Nephron progenitor cell (in vitro differentiated cells): ENCODE measurements at regions not wholly inside any gene's neighbourhood (a gene's known extent, or its start where the extent isn't known, plus 50 kb on each side); places are given as distances from the start of the nearest gene placed in this dataset.
A peak's percentile ranks its signal among the peaks of the same experiment; 100 is the strongest.

Source experiments
- DNase-seq: peaks from one replicate; pipeline ENCODE4 v3.0.0; 2021
- H3K27ac Mint-ChIP-seq: 2 replicates; pipeline ENCODE4 v1.8.0; 2021; ENCODE audit warnings: mild to moderate bottlenecking, moderate library complexity, mixed read lengths
- H3K27me3 Mint-ChIP-seq: 2 replicates; pipeline ENCODE4 v1.8.0; 2021; ENCODE audit warnings: mild to moderate bottlenecking, low read depth, mixed read lengths; ENCODE audit not compliant: poor library complexity
- H3K36me3 Mint-ChIP-seq: 2 replicates; pipeline ENCODE4 v1.8.0; 2021; ENCODE audit warnings: low read depth, mixed read lengths
- H3K4me1 Mint-ChIP-seq: 2 replicates; pipeline ENCODE4 v1.8.0; 2021; ENCODE audit warnings: mixed read lengths
- H3K4me3 Mint-ChIP-seq: 2 replicates; pipeline ENCODE4 v1.8.0; 2021; ENCODE audit warnings: mild to moderate bottlenecking, moderate library complexity, mixed read lengths
- H3K9me3 Mint-ChIP-seq: 2 replicates; pipeline ENCODE4 v1.8.0; 2021; ENCODE audit warnings: mild to moderate bottlenecking, moderate library complexity, mixed read lengths
- CTCF ChIP-seq: fragments of 200-600 bp; sonication (generic); IDR thresholded peaks from 2 replicates; pipeline ENCODE4 v1.5.0; 2021; ENCODE audit warnings: antibody characterized with exemption

- peaks cover 6% of the 10 kb centered on the region for H3K27me3 Mint-ChIP-seq
- no peak for TF ChIP-seq CTCF
- DNase-seq = no peak
- H3K27ac Mint-ChIP-seq = no peak overlapping the region
- H3K9me3 Mint-ChIP-seq = peaks cover 28% of the 10 kb centered on the region
- peaks cover 4% of the 10 kb centered on the region for H3K36me3 Mint-ChIP-seq
- peaks cover 14% of the 10 kb centered on the region for H3K4me1 Mint-ChIP-seq
- H3K4me3 Mint-ChIP-seq = no peak overlapping the region
Observed at GRCh38 chr2:147520817-147521216, 324.0 kb upstream of the ACVR2A start.

GRCh38 chr2:147519178-147519577, 325.7 kb upstream of the ACVR2A start:
- Mint-ChIP-seq H3K9me3 (peaks cover 25% of the 10 kb centered on the region), H3K27ac (no peak overlapping the region), H3K27me3 (peaks cover 6% of the 10 kb centered on the region), H3K4me1 (peaks cover 20% of the 10 kb centered on the region), H3K4me3 (no peak overlapping the region), H3K36me3 (peaks cover 4% of the 10 kb centered on the region)
- DNase-seq = no peak
- no peak for TF ChIP-seq CTCF

GRCh38 chr2:147515213-147515612, 329.6 kb upstream of the ACVR2A start:
- Mint-ChIP-seq H3K4me1 (peaks cover 41% of the 10 kb centered on the region), H3K27me3 (peaks cover 3% of the 10 kb centered on the region), H3K9me3 (peaks cover 19% of the 10 kb centered on the region), H3K27ac (no peak overlapping the region), H3K4me3 (no peak overlapping the region), H3K36me3 (no peaks in the 10 kb centered on the region)
- no peak for DNase-seq
- no peak for TF ChIP-seq CTCF

- no peak overlapping the region for H3K4me3 Mint-ChIP-seq
- peaks cover 15% of the 10 kb centered on the region for H3K9me3 Mint-ChIP-seq
- no peaks in the 10 kb centered on the region for H3K36me3 Mint-ChIP-seq
- no peak for DNase-seq
- no peak for TF ChIP-seq CTCF
- H3K27me3 Mint-ChIP-seq = peaks cover 1% of the 10 kb centered on the region
- H3K27ac Mint-ChIP-seq = peak overlapping the region; percentile 52
- peaks cover 33% of the 10 kb centered on the region for H3K4me1 Mint-ChIP-seq
Observed at GRCh38 chr2:147512206-147512605, 332.6 kb upstream of the ACVR2A start.

- no peak for TF ChIP-seq CTCF
- DNase-seq = peak; percentile 20
- no peaks in the 10 kb centered on the region for H3K27me3 Mint-ChIP-seq
- H3K4me3 Mint-ChIP-seq = peak overlapping the region; percentile 51
- peaks cover 33% of the 10 kb centered on the region for H3K4me1 Mint-ChIP-seq
- H3K9me3 Mint-ChIP-seq = peaks cover 9% of the 10 kb centered on the region
- peak overlapping the region; percentile 52 for H3K27ac Mint-ChIP-seq
- no peaks in the 10 kb centered on the region for H3K36me3 Mint-ChIP-seq
Observed at GRCh38 chr2:147511491-147511948, 333.3 kb upstream of the ACVR2A start.

GRCh38 chr2:147509821-147510220, 335.0 kb upstream of the ACVR2A start:
- Mint-ChIP-seq H3K4me1 (peaks cover 31% of the 10 kb centered on the region), H3K27ac (no peak overlapping the region), H3K9me3 (peaks cover 12% of the 10 kb centered on the region), H3K4me3 (no peak overlapping the region), H3K36me3 (no peaks in the 10 kb centered on the region), H3K27me3 (no peaks in the 10 kb centered on the region)
- no peak for TF ChIP-seq CTCF
- DNase-seq = no peak
